Vagina (tissue), 2 donors: ENCODE measurements at regions not wholly inside any gene's neighbourhood (a gene's known extent, or its start where the extent isn't known, plus 50 kb on each side); places are given as distances from the start of the nearest gene placed in this dataset.

Experiments
- DNase-seq, 2 donors: peaks; one replicate each; pipeline ENCODE4 v3.0.0-alpha.2; 2017; ENCODE audit errors: extremely low spot score in 2 of 2
- H3K27ac ChIP-seq: fragments of 200-600 bp; sonication (generic); one replicate; pipeline ENCODE4 v1.5.1; 2019
- H3K27me3 ChIP-seq: fragments of 200-600 bp; sonication (generic); one replicate; pipeline ENCODE4 v1.5.1; 2019
- H3K36me3 ChIP-seq, 2 donors: fragments of 200-600 bp; sonication (generic); one replicate each; pipeline ENCODE4 v1.5.1; 2017 to 2019
- H3K4me1 ChIP-seq: fragments of 200-600 bp; sonication (generic); one replicate; pipeline ENCODE4 v1.5.1; 2019
- H3K4me3 ChIP-seq, 2 donors: fragments of 200-600 bp; sonication (generic); 1 replicate in 1 of 2; 2 replicates in 1 of 2; pipeline ENCODE4 v1.5.1; 2016 to 2019
- H3K9me3 ChIP-seq: fragments of 200-600 bp; sonication (generic); one replicate; pipeline ENCODE4 v1.5.1; 2019
- POLR2A ChIP-seq, 2 donors: fragments of 450-650 bp; IDR thresholded peaks; one replicate each; pipeline ENCODE4 v1.6.1; 2017; ENCODE audit warnings: antibody characterized with exemption in 2 of 2, mild to moderate bottlenecking in 2 of 2, moderate library complexity in 2 of 2
- POLR2AphosphoS5 ChIP-seq, 2 donors: sonication (generic); formaldehyde crosslinking; IDR thresholded peaks; one replicate each; pipeline ENCODE4 v1.9.0; 2017; ENCODE audit warnings: antibody characterized with exemption in 2 of 2, mild to moderate bottlenecking in 2 of 2, low read depth in 1 of 2; ENCODE audit not compliant: insufficient read depth in 1 of 2
- intact Hi-C: fragments of 100-400 bp; cut with DNase I; formaldehyde crosslinking; loops from one replicate; pipeline ENCODE4 v1.15.1; 2023
- TF ChIP-seq, protein P1 (sequence below), 3 experiments: fragments of 450-650 bp in 2 of 3; fragments of 200-600 bp in 1 of 3; sonication (generic) in 1 of 3; IDR thresholded peaks; one replicate each; pipeline ENCODE4 v1.5.1; 2017 to 2019; ENCODE audit warnings: antibody characterized with exemption in 3 of 3, mild to moderate bottlenecking in 2 of 3, moderate library complexity in 2 of 3

DNA sequence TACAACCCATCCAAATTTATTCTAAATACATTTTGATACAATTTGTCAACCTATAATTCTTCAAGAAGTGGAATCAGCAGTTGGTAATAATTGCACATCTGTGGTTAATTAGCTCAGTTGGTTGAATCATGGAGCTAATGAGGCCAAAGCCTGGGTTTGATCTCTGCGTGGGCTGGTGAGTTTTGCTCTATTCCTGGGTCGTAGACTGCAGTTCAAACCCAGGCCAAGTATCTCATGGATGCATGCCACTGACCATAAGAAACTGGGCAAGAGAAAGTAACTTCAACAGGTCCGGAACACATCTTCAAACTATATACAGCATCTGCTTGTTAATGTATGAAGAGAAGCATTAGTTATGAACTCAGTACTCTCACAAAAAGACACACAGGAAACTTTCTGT lies 779.7 kb downstream of the USP25 start:
- Histone ChIP-seq H3K27me3 (no peaks in the 10 kb centered on the region), H3K36me3 (no peaks in the 10 kb centered on the region), H3K4me1 (peaks cover 6% of the 10 kb centered on the region), H3K4me3 (no peak overlapping the region), H3K27ac (no peak overlapping the region), H3K9me3 (no peaks in the 10 kb centered on the region)
- intact Hi-C loops: no loop called here
- TF ChIP-seq POLR2AphosphoS5 (IDR thresholded peaks at IDR 0.05; ENCODE audit: insufficient read depth in 1 of 2, low read depth in 1 of 2) (no peak), POLR2A (IDR thresholded peaks at IDR 0.05) (no peak)
- TF ChIP-seq, protein P1, sequence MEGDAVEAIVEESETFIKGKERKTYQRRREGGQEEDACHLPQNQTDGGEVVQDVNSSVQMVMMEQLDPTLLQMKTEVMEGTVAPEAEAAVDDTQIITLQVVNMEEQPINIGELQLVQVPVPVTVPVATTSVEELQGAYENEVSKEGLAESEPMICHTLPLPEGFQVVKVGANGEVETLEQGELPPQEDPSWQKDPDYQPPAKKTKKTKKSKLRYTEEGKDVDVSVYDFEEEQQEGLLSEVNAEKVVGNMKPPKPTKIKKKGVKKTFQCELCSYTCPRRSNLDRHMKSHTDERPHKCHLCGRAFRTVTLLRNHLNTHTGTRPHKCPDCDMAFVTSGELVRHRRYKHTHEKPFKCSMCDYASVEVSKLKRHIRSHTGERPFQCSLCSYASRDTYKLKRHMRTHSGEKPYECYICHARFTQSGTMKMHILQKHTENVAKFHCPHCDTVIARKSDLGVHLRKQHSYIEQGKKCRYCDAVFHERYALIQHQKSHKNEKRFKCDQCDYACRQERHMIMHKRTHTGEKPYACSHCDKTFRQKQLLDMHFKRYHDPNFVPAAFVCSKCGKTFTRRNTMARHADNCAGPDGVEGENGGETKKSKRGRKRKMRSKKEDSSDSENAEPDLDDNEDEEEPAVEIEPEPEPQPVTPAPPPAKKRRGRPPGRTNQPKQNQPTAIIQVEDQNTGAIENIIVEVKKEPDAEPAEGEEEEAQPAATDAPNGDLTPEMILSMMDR (IDR thresholded peaks at IDR 0.05): no peak
- DNase-seq: no peak

DNA sequence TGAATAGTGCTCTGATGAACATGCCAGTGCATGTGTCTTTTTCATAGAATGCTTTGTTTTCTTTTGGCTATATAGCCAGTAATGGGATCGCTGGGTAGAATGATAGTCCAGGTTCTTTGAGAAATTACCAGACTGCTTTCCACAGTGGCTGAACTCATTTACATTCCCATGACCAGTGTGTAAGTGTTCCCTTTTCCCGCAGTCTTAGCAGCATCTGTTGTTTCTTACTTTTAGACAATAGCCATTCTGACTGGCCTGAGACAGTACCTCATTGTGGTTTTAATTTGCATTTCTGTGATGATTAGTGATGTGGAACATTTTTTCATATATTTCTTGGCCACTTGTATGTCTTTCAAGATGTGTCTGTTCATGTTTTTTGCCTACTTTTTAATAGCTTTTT lies 784.5 kb downstream of the USP25 start:
- H3K27me3 ChIP-seq: no peaks in the 10 kb centered on the region
- H3K4me3 ChIP-seq: no peak overlapping the region
- TF ChIP-seq POLR2A (IDR thresholded peaks at IDR 0.05) (no peak), POLR2AphosphoS5 (IDR thresholded peaks at IDR 0.05; ENCODE audit: insufficient read depth in 1 of 2, low read depth in 1 of 2) (no peak)
- TF ChIP-seq, protein P1 (IDR thresholded peaks at IDR 0.05): no peak
- no peaks in the 10 kb centered on the region for H3K36me3 ChIP-seq
- no peaks in the 10 kb centered on the region for H3K4me1 ChIP-seq
- no peak for DNase-seq
- no peaks in the 10 kb centered on the region for H3K9me3 ChIP-seq
- intact Hi-C loops: no loop called here
- no peak overlapping the region for H3K27ac ChIP-seq

DNA sequence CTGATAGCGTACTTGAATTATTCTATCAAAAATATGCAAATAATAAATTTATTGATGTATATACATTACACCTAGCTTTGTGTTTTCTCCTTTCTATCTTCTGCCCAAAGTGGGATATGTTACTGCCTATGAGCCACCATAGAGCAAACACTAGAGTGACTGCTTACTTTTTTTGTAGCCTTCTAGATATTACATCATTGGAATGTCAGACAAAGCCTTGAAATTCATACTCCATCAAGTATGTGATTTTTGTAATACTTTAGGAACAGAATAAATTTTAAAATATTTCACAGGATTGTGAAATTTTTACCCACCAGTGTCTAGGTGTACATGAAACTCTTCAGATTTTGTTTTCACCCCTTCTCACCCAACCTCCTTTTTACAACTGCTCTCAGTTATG lies 787.6 kb downstream of the USP25 start:
- no peak for DNase-seq
- Histone ChIP-seq H3K27me3 (no peaks in the 10 kb centered on the region), H3K4me1 (no peaks in the 10 kb centered on the region), H3K27ac (no peak overlapping the region), H3K36me3 (no peaks in the 10 kb centered on the region), H3K9me3 (no peaks in the 10 kb centered on the region), H3K4me3 (no peak overlapping the region)
- intact Hi-C loops: no loop called here
- TF ChIP-seq POLR2A (IDR thresholded peaks at IDR 0.05) (no peak), POLR2AphosphoS5 (IDR thresholded peaks at IDR 0.05; ENCODE audit: insufficient read depth in 1 of 2, low read depth in 1 of 2) (no peak)
- TF ChIP-seq, protein P1 (IDR thresholded peaks at IDR 0.05): no peak

DNA sequence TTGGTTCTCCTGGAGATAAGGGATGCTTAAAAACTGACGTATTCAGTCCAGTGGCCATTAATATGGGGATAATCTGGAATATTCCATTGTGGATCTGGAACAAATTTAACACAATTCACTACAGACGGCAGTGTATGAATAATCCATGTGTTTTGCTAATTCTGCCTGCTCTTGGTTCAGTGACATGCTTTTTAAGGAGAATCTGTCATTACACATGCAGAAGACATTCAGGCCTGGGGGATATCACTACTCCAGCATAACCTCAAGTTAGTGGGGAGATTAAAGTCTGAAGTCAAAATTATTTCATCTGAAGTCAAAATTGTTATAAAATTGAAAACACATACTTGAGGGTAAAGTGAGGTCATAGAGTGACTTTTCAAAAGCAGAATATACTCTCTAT lies 789.3 kb downstream of the USP25 start:
- H3K4me3 ChIP-seq: no peak overlapping the region
- peaks cover 2% of the 10 kb centered on the region for H3K4me1 ChIP-seq
- no peaks in the 10 kb centered on the region for H3K9me3 ChIP-seq
- no peaks in the 10 kb centered on the region for H3K27me3 ChIP-seq
- intact Hi-C loops: no loop called here
- TF ChIP-seq POLR2AphosphoS5 (IDR thresholded peaks at IDR 0.05; ENCODE audit: insufficient read depth in 1 of 2, low read depth in 1 of 2): no peak
- TF ChIP-seq, protein P1 (IDR thresholded peaks at IDR 0.05): no peak
- TF ChIP-seq POLR2A (IDR thresholded peaks at IDR 0.05): no peak
- H3K27ac ChIP-seq: no peak overlapping the region
- no peaks in the 10 kb centered on the region for H3K36me3 ChIP-seq
- DNase-seq: no peak

DNA sequence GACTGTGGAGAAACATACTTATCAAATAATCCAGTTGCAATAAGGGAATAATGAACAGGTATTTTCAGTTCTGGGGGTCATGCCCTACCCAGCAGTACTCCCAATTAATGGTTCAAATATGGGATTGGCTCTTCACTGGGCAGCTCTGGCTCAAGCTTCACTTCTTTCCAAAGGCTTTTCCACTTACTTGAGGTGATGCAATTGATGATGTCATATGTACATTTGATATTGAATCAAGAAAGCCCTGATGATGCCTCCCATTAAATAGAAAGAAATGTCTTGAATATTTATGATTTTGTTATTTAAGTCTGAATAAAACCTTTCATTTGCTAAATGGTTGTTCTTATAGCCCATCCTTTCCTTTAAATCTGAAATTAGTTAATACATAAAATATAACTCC lies 789.9 kb downstream of the USP25 start:
- no peaks in the 10 kb centered on the region for H3K27me3 ChIP-seq
- H3K27ac ChIP-seq: no peak overlapping the region
- no peak for DNase-seq
- no peak overlapping the region for H3K4me3 ChIP-seq
- TF ChIP-seq, protein P1 (IDR thresholded peaks at IDR 0.05): no peak
- no peak for TF ChIP-seq POLR2AphosphoS5 (IDR thresholded peaks at IDR 0.05; ENCODE audit: insufficient read depth in 1 of 2, low read depth in 1 of 2)
- TF ChIP-seq POLR2A (IDR thresholded peaks at IDR 0.05): no peak
- H3K4me1 ChIP-seq: peaks cover 7% of the 10 kb centered on the region
- no peaks in the 10 kb centered on the region for H3K9me3 ChIP-seq
- intact Hi-C loops: no loop called here
- H3K36me3 ChIP-seq: no peaks in the 10 kb centered on the region
